ENCODE measurements at regions not wholly inside any gene's neighbourhood (a gene's known extent, or its start where the extent isn't known, plus 50 kb on each side); places are given as distances from the start of the nearest gene placed in this dataset.
"Not testable (repeated sequence)": the region's sequence is repeated elsewhere in the genome, so short reads cannot be mapped to it uniquely, and the experiment has no call there.

GRCh38 chr6:147693181-147693580 is 184.7 kb downstream of the SAMD5 start:
- Histone ChIP-seq H3K36me3 (no peaks in the 10 kb centered on the region), H3K27ac (no peak overlapping the region), H3K4me1 (no peaks in the 10 kb centered on the region), H3K27me3 (no peaks in the 10 kb centered on the region), H3K9me3 (no peaks in the 10 kb centered on the region), H3K4me3 (no peak overlapping the region)
- TF ChIP-seq POLR2A (IDR thresholded peaks at IDR 0.05) (no peak), CTCF (IDR thresholded peaks at IDR 0.05) (no peak)
- no peak for DNase-seq
- 64 to 70% methylated on average over 3 to 4 of the region's 6 CpGs for WGBS, 2 donors
- intact Hi-C loops (cut with DNase I): no loop called here

GRCh38 chr6:147694556-147694955 is 186.1 kb downstream of the SAMD5 start:
- DNase-seq; intact Hi-C loops (cut with DNase I); H3K27ac ChIP-seq; H3K4me3 ChIP-seq; H3K27me3 ChIP-seq; H3K4me1 ChIP-seq; H3K36me3 ChIP-seq; H3K9me3 ChIP-seq: not testable (repeated sequence)
- WGBS, 2 donors: 77 to 100% methylated on average over 3 of the region's 3 CpGs

GRCh38 chr6:147695819-147696218 is 187.3 kb downstream of the SAMD5 start:
- TF ChIP-seq CTCF (IDR thresholded peaks at IDR 0.05): no peak
- TF ChIP-seq POLR2A (IDR thresholded peaks at IDR 0.05): no peak
- no peak overlapping the region for H3K27ac ChIP-seq
- 54 to 93% methylated on average over 1 of the region's 1 CpG for WGBS, 2 donors
- no peaks in the 10 kb centered on the region for H3K4me1 ChIP-seq
- H3K4me3 ChIP-seq: no peak overlapping the region
- H3K9me3 ChIP-seq: no peaks in the 10 kb centered on the region
- no peaks in the 10 kb centered on the region for H3K27me3 ChIP-seq
- DNase-seq: no peak
- intact Hi-C loops (cut with DNase I): no loop called here
- H3K36me3 ChIP-seq: no peaks in the 10 kb centered on the region

- no peaks in the 10 kb centered on the region for H3K4me1 ChIP-seq
- WGBS, 2 donors: 83 to 91% methylated on average over 2 of the region's 2 CpGs
- H3K36me3 ChIP-seq: no peaks in the 10 kb centered on the region
- no peak overlapping the region for H3K27ac ChIP-seq
- TF ChIP-seq POLR2A (IDR thresholded peaks at IDR 0.05) (no peak), CTCF (IDR thresholded peaks at IDR 0.05) (no peak)
- H3K9me3 ChIP-seq: no peaks in the 10 kb centered on the region
- no peak for DNase-seq
- no peak overlapping the region for H3K4me3 ChIP-seq
- no peaks in the 10 kb centered on the region for H3K27me3 ChIP-seq
- intact Hi-C loops (cut with DNase I): no loop called here
Observed at GRCh38 chr6:147699140-147699539, 190.7 kb downstream of the SAMD5 start.

- no peaks in the 10 kb centered on the region for H3K27me3 ChIP-seq
- no peak for TF ChIP-seq CTCF (IDR thresholded peaks at IDR 0.05)
- no peak for TF ChIP-seq POLR2A (IDR thresholded peaks at IDR 0.05)
- no peak overlapping the region for H3K27ac ChIP-seq
- no peaks in the 10 kb centered on the region for H3K36me3 ChIP-seq
- intact Hi-C loops (cut with DNase I): no loop called here
- no peak for DNase-seq
- no peak overlapping the region for H3K4me3 ChIP-seq
- no peaks in the 10 kb centered on the region for H3K4me1 ChIP-seq
- WGBS, 2 donors: 28 to 44% methylated on average over 4 of the region's 4 CpGs
- no peaks in the 10 kb centered on the region for H3K9me3 ChIP-seq
Observed at GRCh38 chr6:147699637-147700036, 191.1 kb downstream of the SAMD5 start.

- no peak for TF ChIP-seq CTCF (IDR thresholded peaks at IDR 0.05)
- H3K4me1 ChIP-seq: no peaks in the 10 kb centered on the region
- H3K27ac ChIP-seq: no peak overlapping the region
- H3K4me3 ChIP-seq: no peak overlapping the region
- 55 to 61% methylated on average over 5 of the region's 5 CpGs for WGBS, 2 donors
- DNase-seq: no peak
- H3K36me3 ChIP-seq: no peaks in the 10 kb centered on the region
- no peaks in the 10 kb centered on the region for H3K27me3 ChIP-seq
- intact Hi-C loops (cut with DNase I): no loop called here
- no peaks in the 10 kb centered on the region for H3K9me3 ChIP-seq
Observed at GRCh38 chr6:147700436-147701209, 192.1 kb downstream of the SAMD5 start.

Measured in esophagus squamous epithelium (tissue), 5 donors.